DND-41 (cell line): ENCODE measurements at regions not wholly inside any gene's neighbourhood (a gene's known extent, or its start where the extent isn't known, plus 50 kb on each side); places are given as distances from the start of the nearest gene placed in this dataset.

Source experiments
- ATAC-seq: fragments of 200-7000 bp; cut with Tn5 transposase; 3 replicates; pipeline ENCODE4 v1.9.1; 2021; ENCODE audit warnings: low read depth; ENCODE audit not compliant: insufficient read depth
- DNase-seq: peaks from one replicate; pipeline ENCODE4 v3.0.0-alpha.2; 2020
- H2AFZ ChIP-seq: 2 replicates; pipeline ENCODE4 v1.6.0; 2012; ENCODE audit warnings: low read depth, low read length
- H3K27ac ChIP-seq: 2 replicates; pipeline ENCODE4 v1.5.1; 2012; ENCODE audit warnings: low read length, inconsistent platforms
- H3K27me3 ChIP-seq: fragments of 200-600 bp; sonication (generic); 2 replicates; pipeline ENCODE4 v1.6.0; 2012; ENCODE audit warnings: low read length, mild to moderate bottlenecking, inconsistent platforms; ENCODE audit not compliant: insufficient read depth, poor library complexity
- H3K36me3 ChIP-seq: 2 replicates; pipeline ENCODE4 v1.5.1; 2012; ENCODE audit warnings: low read length, inconsistent platforms; ENCODE audit not compliant: insufficient read depth
- H3K4me1 ChIP-seq: 2 replicates; pipeline ENCODE4 v1.5.1; 2012; ENCODE audit warnings: mild to moderate bottlenecking, low read length; ENCODE audit not compliant: insufficient read depth
- H3K4me2 ChIP-seq: 2 replicates; pipeline ENCODE4 v1.6.0; 2012; ENCODE audit warnings: mild to moderate bottlenecking, moderate library complexity, low read length, inconsistent platforms; ENCODE audit not compliant: insufficient read depth
- H3K4me3 ChIP-seq, 2 experiments: fragments of 200-600 bp in 1 of 2; shearing (Covaris generic) in 1 of 2; 2 replicates each; pipeline ENCODE4 v1.5.1; 2012 to 2016; ENCODE audit warnings: inconsistent platforms in 2 of 2, low read length in 2 of 2, mild to moderate bottlenecking in 2 of 2, low read depth in 1 of 2, moderate library complexity in 1 of 2
- H3K79me2 ChIP-seq: 2 replicates; pipeline ENCODE4 v1.6.0; 2012; ENCODE audit warnings: low read length, inconsistent platforms; ENCODE audit not compliant: insufficient read depth
- H3K9ac ChIP-seq: 2 replicates; pipeline ENCODE4 v1.6.0; 2012; ENCODE audit warnings: low read depth, mild to moderate bottlenecking, inconsistent platforms, low read length, moderate library complexity
- H3K9me3 ChIP-seq: 2 replicates; pipeline ENCODE4 v1.5.1; 2012; ENCODE audit warnings: low read length, moderate library complexity, mild to moderate bottlenecking, inconsistent platforms; ENCODE audit not compliant: insufficient read depth, severe bottlenecking
- H4K20me1 ChIP-seq: 2 replicates; pipeline ENCODE4 v1.6.0; 2012; ENCODE audit warnings: low read length; ENCODE audit not compliant: insufficient read depth
- EZH2 ChIP-seq: IDR thresholded peaks from 3 replicates; pipeline ENCODE4 v1.6.1; 2012; ENCODE audit warnings: borderline replicate concordance, low read depth, mild to moderate bottlenecking, moderate library complexity, low read length, inconsistent platforms; ENCODE audit not compliant: severe bottlenecking
- TF ChIP-seq, protein P1 (sequence below): IDR thresholded peaks from 2 replicates; pipeline ENCODE4 v1.5.1; 2012; ENCODE audit warnings: borderline replicate concordance, low read length, moderate library complexity, mild to moderate bottlenecking; ENCODE audit not compliant: poor library complexity, severe bottlenecking; ENCODE audit errors: extremely low read depth

DNA sequence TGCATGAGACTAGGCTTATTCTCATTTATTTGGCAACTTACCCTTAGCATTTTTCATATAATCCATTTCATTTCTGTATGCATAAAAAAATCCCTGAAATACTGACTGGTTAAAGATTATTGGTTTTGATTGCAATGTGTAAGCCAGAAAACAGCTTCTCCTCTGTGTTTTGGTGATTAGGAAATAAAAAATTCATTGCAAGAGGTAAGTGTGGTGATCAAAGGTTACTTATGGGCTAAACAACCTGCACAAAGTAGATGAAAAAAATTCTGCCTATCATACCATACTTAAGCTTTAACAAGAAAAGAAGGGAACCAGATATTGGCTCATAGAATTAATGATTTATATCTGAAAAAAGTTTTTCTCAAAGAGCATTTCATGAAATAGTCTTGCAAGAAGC lies 64.0 kb upstream of the TMEM168 start:
- Histone ChIP-seq H3K4me3 (no peak overlapping the region), H3K27ac (no peak overlapping the region), H2AFZ (no peak overlapping the region), H3K9me3 (peaks cover 2% of the 10 kb centered on the region), H3K9ac (no peak overlapping the region), H4K20me1 (no peaks in the 10 kb centered on the region), H3K27me3 (no peaks in the 10 kb centered on the region), H3K4me2 (no peak overlapping the region), H3K4me1 (no peaks in the 10 kb centered on the region), H3K36me3 (peaks cover 4% of the 10 kb centered on the region; the same call in 1 of the 2 replicates), H3K79me2 (no peaks in the 10 kb centered on the region; the same call in 1 of the 2 replicates)
- DNase-seq (no peak), ATAC-seq (no peak)
- TF ChIP-seq, protein P1, sequence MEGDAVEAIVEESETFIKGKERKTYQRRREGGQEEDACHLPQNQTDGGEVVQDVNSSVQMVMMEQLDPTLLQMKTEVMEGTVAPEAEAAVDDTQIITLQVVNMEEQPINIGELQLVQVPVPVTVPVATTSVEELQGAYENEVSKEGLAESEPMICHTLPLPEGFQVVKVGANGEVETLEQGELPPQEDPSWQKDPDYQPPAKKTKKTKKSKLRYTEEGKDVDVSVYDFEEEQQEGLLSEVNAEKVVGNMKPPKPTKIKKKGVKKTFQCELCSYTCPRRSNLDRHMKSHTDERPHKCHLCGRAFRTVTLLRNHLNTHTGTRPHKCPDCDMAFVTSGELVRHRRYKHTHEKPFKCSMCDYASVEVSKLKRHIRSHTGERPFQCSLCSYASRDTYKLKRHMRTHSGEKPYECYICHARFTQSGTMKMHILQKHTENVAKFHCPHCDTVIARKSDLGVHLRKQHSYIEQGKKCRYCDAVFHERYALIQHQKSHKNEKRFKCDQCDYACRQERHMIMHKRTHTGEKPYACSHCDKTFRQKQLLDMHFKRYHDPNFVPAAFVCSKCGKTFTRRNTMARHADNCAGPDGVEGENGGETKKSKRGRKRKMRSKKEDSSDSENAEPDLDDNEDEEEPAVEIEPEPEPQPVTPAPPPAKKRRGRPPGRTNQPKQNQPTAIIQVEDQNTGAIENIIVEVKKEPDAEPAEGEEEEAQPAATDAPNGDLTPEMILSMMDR: no peak
- no peak for TF ChIP-seq EZH2

DNA sequence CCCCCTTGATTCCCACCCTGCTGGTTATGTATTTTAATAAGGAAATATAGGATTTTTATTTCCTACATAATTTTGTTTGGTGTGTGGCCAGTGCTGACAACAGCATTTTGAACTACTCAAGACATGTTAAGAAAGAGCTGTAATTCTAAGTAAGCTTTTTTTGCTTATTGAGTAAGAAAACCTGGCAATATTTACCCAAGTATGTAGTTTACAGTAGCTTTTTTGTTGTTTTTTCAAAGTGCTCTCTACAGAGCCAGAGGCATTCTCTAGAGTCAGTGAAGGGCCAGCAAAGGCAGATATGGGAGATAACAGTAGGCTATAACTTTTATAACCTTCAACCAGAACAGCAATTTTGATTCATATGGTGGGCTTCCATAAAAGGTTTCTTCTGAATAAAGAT lies 63.2 kb upstream of the TMEM168 start:
- H3K27me3 ChIP-seq: no peaks in the 10 kb centered on the region
- H3K4me3 ChIP-seq: no peak overlapping the region
- ATAC-seq (no peak), DNase-seq (no peak)
- H3K9me3 ChIP-seq: peaks cover 2% of the 10 kb centered on the region
- no peaks in the 10 kb centered on the region for H4K20me1 ChIP-seq
- no peak overlapping the region for H2AFZ ChIP-seq
- H3K79me2 ChIP-seq: no peaks in the 10 kb centered on the region
- H3K4me1 ChIP-seq: no peaks in the 10 kb centered on the region
- H3K4me2 ChIP-seq: no peak overlapping the region
- no peak for TF ChIP-seq EZH2
- peaks cover 4% of the 10 kb centered on the region; the same call in 1 of the 2 replicates for H3K36me3 ChIP-seq
- H3K9ac ChIP-seq: no peak overlapping the region
- H3K27ac ChIP-seq: no peak overlapping the region

DNA sequence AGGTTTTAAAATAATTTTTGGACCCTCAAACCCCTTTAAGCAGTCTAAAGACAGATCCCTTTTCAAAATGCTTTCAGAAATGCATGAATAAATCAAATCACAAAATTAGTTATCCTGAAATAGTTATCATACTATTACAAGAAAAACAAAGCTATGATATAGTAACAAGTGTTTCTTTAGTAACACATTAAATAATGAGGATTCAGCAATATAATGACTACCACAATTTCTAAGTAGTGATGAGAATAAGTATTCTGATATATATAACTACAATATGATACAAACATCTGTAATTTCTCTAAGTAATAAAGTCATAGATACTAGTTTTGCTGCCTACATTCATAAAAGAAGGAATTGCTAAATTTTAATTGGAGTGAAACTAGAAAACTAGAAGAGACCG lies 53.0 kb upstream of the TMEM168 start:
- H3K9me3 ChIP-seq: no peaks in the 10 kb centered on the region

More for the DNA sequence above, 53.0 kb upstream of the TMEM168 start:
- H3K9ac ChIP-seq: no peak overlapping the region
- no peak for ATAC-seq
- H3K27ac ChIP-seq: no peak overlapping the region
- TF ChIP-seq, protein P1: no peak
- TF ChIP-seq EZH2: no peak
- no peak overlapping the region for H3K4me2 ChIP-seq
- H3K79me2 ChIP-seq: no peaks in the 10 kb centered on the region; the same call in 1 of the 2 replicates
- H3K4me3 ChIP-seq: no peak overlapping the region
- no peaks in the 10 kb centered on the region for H3K36me3 ChIP-seq
- H2AFZ ChIP-seq: no peak overlapping the region
- H4K20me1 ChIP-seq: 0 out of 2 replicates have a peak, but pooled peaks cover 2% of the 10 kb centered on the region
- H3K4me1 ChIP-seq: no peaks in the 10 kb centered on the region
- no peaks in the 10 kb centered on the region for H3K27me3 ChIP-seq
- no peak for DNase-seq
